ENCODE measurements at regions not wholly inside any gene's neighbourhood (a gene's known extent, or its start where the extent isn't known, plus 50 kb on each side); places are given as distances from the start of the nearest gene placed in this dataset.
"Not testable (repeated sequence)": the region's sequence is repeated elsewhere in the genome, so short reads cannot be mapped to it uniquely, and the experiment has no call there.

DNA sequence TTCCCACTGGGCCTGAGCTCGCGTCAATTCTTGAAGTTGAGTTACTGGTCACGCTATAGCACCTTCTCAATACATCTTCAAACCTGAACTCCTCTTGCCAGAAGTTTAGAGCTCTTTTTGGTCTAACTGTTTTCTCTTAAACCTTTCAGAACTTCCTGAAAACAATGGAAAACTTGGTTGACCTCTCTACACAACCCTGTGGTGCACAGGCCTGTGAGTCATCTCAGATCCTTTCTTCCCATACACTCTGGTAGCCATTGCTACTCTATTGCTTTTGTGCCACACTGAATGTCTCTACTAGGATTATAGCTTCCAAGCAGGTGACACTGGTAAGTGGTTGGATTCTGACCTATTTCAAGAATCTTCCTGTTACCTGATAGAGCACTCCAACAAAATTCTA lies 321.5 kb upstream of the FSIP2 start (continued):
- TF ChIP-seq, protein P1, sequence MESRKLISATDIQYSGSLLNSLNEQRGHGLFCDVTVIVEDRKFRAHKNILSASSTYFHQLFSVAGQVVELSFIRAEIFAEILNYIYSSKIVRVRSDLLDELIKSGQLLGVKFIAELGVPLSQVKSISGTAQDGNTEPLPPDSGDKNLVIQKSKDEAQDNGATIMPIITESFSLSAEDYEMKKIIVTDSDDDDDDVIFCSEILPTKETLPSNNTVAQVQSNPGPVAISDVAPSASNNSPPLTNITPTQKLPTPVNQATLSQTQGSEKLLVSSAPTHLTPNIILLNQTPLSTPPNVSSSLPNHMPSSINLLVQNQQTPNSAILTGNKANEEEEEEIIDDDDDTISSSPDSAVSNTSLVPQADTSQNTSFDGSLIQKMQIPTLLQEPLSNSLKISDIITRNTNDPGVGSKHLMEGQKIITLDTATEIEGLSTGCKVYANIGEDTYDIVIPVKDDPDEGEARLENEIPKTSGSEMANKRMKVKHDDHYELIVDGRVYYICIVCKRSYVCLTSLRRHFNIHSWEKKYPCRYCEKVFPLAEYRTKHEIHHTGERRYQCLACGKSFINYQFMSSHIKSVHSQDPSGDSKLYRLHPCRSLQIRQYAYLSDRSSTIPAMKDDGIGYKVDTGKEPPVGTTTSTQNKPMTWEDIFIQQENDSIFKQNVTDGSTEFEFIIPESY (IDR thresholded peaks at IDR 0.05; ENCODE audit: borderline replicate concordance, low read depth), result no peak

DNA sequence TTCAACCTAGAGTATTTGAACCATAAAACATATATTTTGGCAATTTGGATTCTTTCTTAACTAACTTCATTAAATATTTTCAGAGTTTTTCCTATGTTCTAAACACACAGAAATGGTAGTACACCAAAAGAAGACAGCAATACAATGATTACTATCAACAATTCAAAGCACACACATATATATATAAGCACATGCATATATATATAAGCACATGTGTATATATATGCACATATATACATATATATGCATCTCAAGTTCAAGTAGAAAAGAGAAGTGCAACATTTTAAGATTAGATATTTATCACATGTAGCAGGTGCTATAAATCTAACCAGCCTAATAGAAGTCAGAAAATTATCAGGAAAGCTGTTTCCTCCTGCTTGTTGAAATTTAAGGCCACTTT lies 320.9 kb upstream of the FSIP2 start:
- H3K79me2 ChIP-seq (ENCODE audit: insufficient read depth), result no peaks in the 10 kb centered on the region
- H3K9ac ChIP-seq, result no peak overlapping the region
- no peaks in the 10 kb centered on the region for H3K9me3 ChIP-seq
- H3K27me3 ChIP-seq (ENCODE audit: insufficient read depth), result no peaks in the 10 kb centered on the region
- no peaks in the 10 kb centered on the region for H3K4me1 ChIP-seq (ENCODE audit: control insufficient read depth in 1 of 2, insufficient read depth in 2 of 2, low read depth in 1 of 2, low read length in 1 of 2)
- no peak for DNase-seq
- no peaks in the 10 kb centered on the region for H4K20me1 ChIP-seq (ENCODE audit: insufficient read depth)
- no peak overlapping the region for H2AFZ ChIP-seq (ENCODE audit: low read depth)
- H3K9me2 ChIP-seq, result no peaks in the 10 kb centered on the region; the same call in 1 of the 2 replicates
- ChIA-PET CTCF (no interaction called here), POLR2A (no interaction called here)
- H3K4me3 ChIP-seq (ENCODE audit: low read depth in 2 of 2, low read length in 1 of 2), result no peak overlapping the region
- no peaks in the 10 kb centered on the region for H3F3A ChIP-seq (replicated peaks; ENCODE audit: insufficient read depth)
- TF ChIP-seq RXRA (IDR thresholded peaks at IDR 0.05; ENCODE audit: borderline replicate concordance, low read depth) (no peak), SIN3A (IDR thresholded peaks at IDR 0.05; ENCODE audit: borderline replicate concordance, low read depth, low read length) (no peak), YY1 (IDR thresholded peaks at IDR 0.05; ENCODE audit: low read depth) (no peak), POLR2AphosphoS5 (IDR thresholded peaks at IDR 0.05; ENCODE audit: low read depth, low read length) (no peak)
- H3K4me2 ChIP-seq, result no peak overlapping the region
- no peak overlapping the region for H3K27ac ChIP-seq (ENCODE audit: low read depth in 2 of 2, low read length in 1 of 2)
- H3K36me3 ChIP-seq (replicated peaks in 1 of 2; ENCODE audit: control insufficient read depth in 1 of 2, insufficient read depth in 2 of 2, low read length in 1 of 2), result no peaks in the 10 kb centered on the region

DNA sequence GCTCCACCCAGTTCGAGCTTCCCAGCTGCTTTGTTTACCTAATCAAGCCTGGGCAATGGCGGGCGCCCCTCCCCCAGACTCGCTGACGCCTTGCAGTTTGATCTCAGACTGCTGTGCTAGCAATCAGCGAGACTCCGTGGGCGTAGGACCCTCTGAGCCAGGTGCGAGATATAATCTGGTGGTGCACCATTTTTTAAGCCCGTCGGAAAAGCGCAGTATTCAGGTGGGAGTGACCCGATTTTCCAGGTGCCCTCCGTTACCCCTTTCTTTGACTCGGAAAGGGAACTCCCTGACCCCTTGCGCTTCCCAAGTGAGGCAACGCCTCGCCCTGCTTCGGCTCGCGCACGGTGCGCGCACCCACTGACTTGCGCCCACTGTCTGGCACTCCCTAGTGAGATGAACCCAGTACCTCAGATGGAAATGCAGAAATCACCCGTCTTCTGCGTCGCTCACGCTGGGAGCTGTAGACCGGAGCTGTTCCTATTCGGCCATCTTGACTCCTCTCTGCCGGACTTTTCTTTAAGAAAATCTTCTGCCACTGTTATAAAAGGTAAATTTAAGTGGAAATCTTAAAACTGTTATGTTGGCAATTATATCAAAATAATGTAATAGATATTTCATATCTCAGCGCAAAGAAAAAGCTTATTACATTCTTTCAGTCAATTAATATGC lies 313.5 kb upstream of the FSIP2 start:
- H3K9me2 ChIP-seq; H3K4me3 ChIP-seq (ENCODE audit: low read depth in 2 of 2, low read length in 1 of 2); H3F3A ChIP-seq (replicated peaks; ENCODE audit: insufficient read depth); H4K20me1 ChIP-seq (ENCODE audit: insufficient read depth); H3K9me3 ChIP-seq; H3K4me1 ChIP-seq (ENCODE audit: control insufficient read depth in 1 of 2, insufficient read depth in 2 of 2, low read depth in 1 of 2, low read length in 1 of 2); H3K79me2 ChIP-seq (ENCODE audit: insufficient read depth); H2AFZ ChIP-seq (ENCODE audit: low read depth); H3K27me3 ChIP-seq (ENCODE audit: insufficient read depth); H3K9ac ChIP-seq; POLR2A ChIA-PET; H3K36me3 ChIP-seq (replicated peaks in 1 of 2; ENCODE audit: control insufficient read depth in 1 of 2, insufficient read depth in 2 of 2, low read length in 1 of 2); H3K27ac ChIP-seq (ENCODE audit: low read depth in 2 of 2, low read length in 1 of 2); DNase-seq; H3K4me2 ChIP-seq: not testable (repeated sequence)
- CTCF ChIA-PET, result interaction anchor here (1.7 kb wide), 1 partner anchor 96 kb away, joined by 3 read pairs; no protein-coding TSS in a partner anchor
- 80% methylated on average over 24 of the region's 33 CpGs for WGBS (ENCODE audit: low lambda C conversion rate)

DNA sequence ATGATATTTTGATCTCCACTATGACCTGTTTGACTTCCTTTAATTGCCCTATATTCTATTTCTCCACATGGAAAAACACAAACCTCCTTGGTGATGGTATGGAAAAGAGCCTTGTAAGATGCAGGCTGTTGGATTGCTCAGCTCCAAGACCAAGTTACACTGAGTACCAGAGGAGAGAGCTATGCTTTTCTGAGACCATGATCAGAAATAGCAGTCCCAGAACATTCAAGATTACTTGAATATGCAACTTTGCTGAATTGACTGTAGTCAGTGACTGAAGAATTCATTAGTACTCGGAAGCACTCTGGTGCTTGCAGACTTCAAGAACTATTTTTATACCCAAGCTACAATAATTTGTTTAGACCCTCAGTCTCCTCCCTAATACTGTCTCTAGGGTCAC lies 310.6 kb upstream of the FSIP2 start:
- Histone ChIP-seq H3F3A (replicated peaks; ENCODE audit: insufficient read depth) (no peaks in the 10 kb centered on the region), H3K36me3 (replicated peaks in 1 of 2; ENCODE audit: control insufficient read depth in 1 of 2, insufficient read depth in 2 of 2, low read length in 1 of 2) (no peaks in the 10 kb centered on the region), H3K9ac (no peak overlapping the region), H3K79me2 (ENCODE audit: insufficient read depth) (no peaks in the 10 kb centered on the region), H4K20me1 (ENCODE audit: insufficient read depth) (no peaks in the 10 kb centered on the region), H3K27me3 (ENCODE audit: insufficient read depth) (no peaks in the 10 kb centered on the region), H3K4me3 (ENCODE audit: low read depth in 2 of 2, low read length in 1 of 2) (no peak overlapping the region), H2AFZ (ENCODE audit: low read depth) (no peak overlapping the region), H3K9me2 (no peaks in the 10 kb centered on the region), H3K4me1 (ENCODE audit: control insufficient read depth in 1 of 2, insufficient read depth in 2 of 2, low read depth in 1 of 2, low read length in 1 of 2) (no peaks in the 10 kb centered on the region), H3K4me2 (no peak overlapping the region), H3K9me3 (no peaks in the 10 kb centered on the region), H3K27ac (ENCODE audit: low read depth in 2 of 2, low read length in 1 of 2) (no peak overlapping the region)
- POLR2A ChIA-PET, result no interaction called here
- WGBS (ENCODE audit: low lambda C conversion rate), result 0% methylated on average over 1 of the region's 1 CpG
- DNase-seq, result no peak
- CTCF ChIA-PET, result no interaction called here
- TF ChIP-seq RCOR1 (IDR thresholded peaks at IDR 0.05; ENCODE audit: low read length) (no peak), RAD21 (IDR thresholded peaks at IDR 0.05; ENCODE audit: low read length) (no peak), FOSL2 (IDR thresholded peaks at IDR 0.05; ENCODE audit: borderline replicate concordance, low read depth) (no peak), NFIC (IDR thresholded peaks at IDR 0.05; ENCODE audit: borderline replicate concordance) (no peak), POLR2AphosphoS5 (IDR thresholded peaks at IDR 0.05; ENCODE audit: low read depth, low read length) (no peak), RFX5 (IDR thresholded peaks at IDR 0.05; ENCODE audit: low read length) (no peak), EP300 (IDR thresholded peaks at IDR 0.05; ENCODE audit: borderline replicate concordance in 1 of 2, low read depth in 1 of 2, low read length in 1 of 2) (no peak), YY1 (IDR thresholded peaks at IDR 0.05; ENCODE audit: low read depth) (no peak), MEF2A (IDR thresholded peaks at IDR 0.05; ENCODE audit: borderline replicate concordance, low read depth) (no peak)
- TF ChIP-seq, protein P2, sequence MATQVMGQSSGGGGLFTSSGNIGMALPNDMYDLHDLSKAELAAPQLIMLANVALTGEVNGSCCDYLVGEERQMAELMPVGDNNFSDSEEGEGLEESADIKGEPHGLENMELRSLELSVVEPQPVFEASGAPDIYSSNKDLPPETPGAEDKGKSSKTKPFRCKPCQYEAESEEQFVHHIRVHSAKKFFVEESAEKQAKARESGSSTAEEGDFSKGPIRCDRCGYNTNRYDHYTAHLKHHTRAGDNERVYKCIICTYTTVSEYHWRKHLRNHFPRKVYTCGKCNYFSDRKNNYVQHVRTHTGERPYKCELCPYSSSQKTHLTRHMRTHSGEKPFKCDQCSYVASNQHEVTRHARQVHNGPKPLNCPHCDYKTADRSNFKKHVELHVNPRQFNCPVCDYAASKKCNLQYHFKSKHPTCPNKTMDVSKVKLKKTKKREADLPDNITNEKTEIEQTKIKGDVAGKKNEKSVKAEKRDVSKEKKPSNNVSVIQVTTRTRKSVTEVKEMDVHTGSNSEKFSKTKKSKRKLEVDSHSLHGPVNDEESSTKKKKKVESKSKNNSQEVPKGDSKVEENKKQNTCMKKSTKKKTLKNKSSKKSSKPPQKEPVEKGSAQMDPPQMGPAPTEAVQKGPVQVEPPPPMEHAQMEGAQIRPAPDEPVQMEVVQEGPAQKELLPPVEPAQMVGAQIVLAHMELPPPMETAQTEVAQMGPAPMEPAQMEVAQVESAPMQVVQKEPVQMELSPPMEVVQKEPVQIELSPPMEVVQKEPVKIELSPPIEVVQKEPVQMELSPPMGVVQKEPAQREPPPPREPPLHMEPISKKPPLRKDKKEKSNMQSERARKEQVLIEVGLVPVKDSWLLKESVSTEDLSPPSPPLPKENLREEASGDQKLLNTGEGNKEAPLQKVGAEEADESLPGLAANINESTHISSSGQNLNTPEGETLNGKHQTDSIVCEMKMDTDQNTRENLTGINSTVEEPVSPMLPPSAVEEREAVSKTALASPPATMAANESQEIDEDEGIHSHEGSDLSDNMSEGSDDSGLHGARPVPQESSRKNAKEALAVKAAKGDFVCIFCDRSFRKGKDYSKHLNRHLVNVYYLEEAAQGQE (IDR thresholded peaks at IDR 0.05; ENCODE audit: low read depth, low read length), result no peak
- TF ChIP-seq, protein P3, sequence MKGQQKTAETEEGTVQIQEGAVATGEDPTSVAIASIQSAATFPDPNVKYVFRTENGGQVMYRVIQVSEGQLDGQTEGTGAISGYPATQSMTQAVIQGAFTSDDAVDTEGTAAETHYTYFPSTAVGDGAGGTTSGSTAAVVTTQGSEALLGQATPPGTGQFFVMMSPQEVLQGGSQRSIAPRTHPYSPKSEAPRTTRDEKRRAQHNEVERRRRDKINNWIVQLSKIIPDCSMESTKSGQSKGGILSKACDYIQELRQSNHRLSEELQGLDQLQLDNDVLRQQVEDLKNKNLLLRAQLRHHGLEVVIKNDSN (IDR thresholded peaks at IDR 0.05; ENCODE audit: borderline replicate concordance, low read depth), result no peak
